HCT116 (cell line): ENCODE measurements at regions not wholly inside any gene's neighbourhood (a gene's known extent, or its start where the extent isn't known, plus 50 kb on each side); places are given as distances from the start of the nearest gene placed in this dataset.

Source experiments
- ATAC-seq: fragments of 200-7000 bp; cut with Tn5 transposase; 2 replicates; pipeline ENCODE4 v1.9.1; 2020; ENCODE audit warnings: mild to moderate bottlenecking, moderate library complexity
- BruUV-seq: library from RNA; stranded (reverse); fragments of 400-500 nt; replicated peaks from 2 replicates; lab custom pipeline; 2021; lab: Mats Ljungman, UMichigan
- CTCF ChIA-PET: fragments of 300-600 bp; sonication (Branson Sonifier 250); formaldehyde crosslinking; loops from one replicate; lab custom pipeline; 2021; ENCODE audit warnings: antibody characterized with exemption; lab: Charles Lee
- POLR2A ChIA-PET: fragments of 300-600, 350-600 bp; sonication (Branson Sonifier 250); formaldehyde crosslinking; loops from one replicate; lab custom pipeline; 2021; ENCODE audit warnings: antibody characterized with exemption; lab: Charles Lee
- RAD21 ChIA-PET, 2 experiments: fragments of 300-600 bp; sonication (Branson Sonifier 250); formaldehyde crosslinking; loops; one replicate each; lab custom pipeline; 2023; ENCODE audit warnings: low total read pairs in 2 of 2; ENCODE audit not compliant: uncharacterized antibody in 2 of 2, unreplicated experiment in 2 of 2, low non-redundant PET in 1 of 2; lab: Charles Lee
- DNase-seq: peaks from one replicate; pipeline ENCODE4 v3.0.0-alpha.2; 2010; ENCODE audit warnings: low read depth, low spot score
- H2AFZ ChIP-seq: fragments of 200-600 bp; shearing (Covaris generic), sonication (generic); 2 replicates; pipeline ENCODE4 v1.6.1; 2017; ENCODE audit warnings: low read depth, mixed run types, mixed read lengths, antibody characterized with exemption, low read length; ENCODE audit not compliant: poor library complexity, severe bottlenecking
- H3K27ac ChIP-seq: 2 replicates; pipeline ENCODE4 v1.5.1; 2012; ENCODE audit warnings: low read depth, low read length
- H3K27me3 ChIP-seq: fragments of 200-600 bp; sonication (generic); 2 replicates; pipeline ENCODE4 v1.6.1; 2016; ENCODE audit warnings: mixed run types, low read length, mixed read lengths; ENCODE audit not compliant: insufficient read depth
- H3K36me3 ChIP-seq, 2 experiments: fragments of 200-500 bp in 1 of 2; fragments of 200-600 bp in 1 of 2; sonication (Bioruptor generic) in 1 of 2; sonication (generic) in 1 of 2; 2 replicates each; pipeline versions ENCODE4 v1.5.1 to v1.6.1; 2014 to 2016; ENCODE audit warnings: low read length in 2 of 2, inconsistent platforms in 1 of 2, mixed read lengths in 1 of 2, mixed run types in 1 of 2; ENCODE audit not compliant: insufficient read depth in 2 of 2, control insufficient read depth in 1 of 2
- H3K4me1 ChIP-seq, 2 experiments: fragments of 200-600 bp in 1 of 2; sonication (generic) in 1 of 2; 2 replicates each; pipeline versions ENCODE4 v1.5.1 to v1.6.1; 2012 to 2017; ENCODE audit warnings: low read length in 2 of 2, inconsistent platforms in 1 of 2, mild to moderate bottlenecking in 1 of 2, mixed read lengths in 1 of 2, mixed run types in 1 of 2, moderate library complexity in 1 of 2; ENCODE audit not compliant: insufficient read depth in 2 of 2, control insufficient read depth in 1 of 2
- H3K4me2 ChIP-seq: fragments of 200-600 bp; sonication (generic); 2 replicates; pipeline ENCODE4 v1.6.1; 2017; ENCODE audit warnings: mixed run types, low read length, mixed read lengths
- H3K4me3 ChIP-seq, 2 experiments: fragments of 200-600 bp in 1 of 2; sonication (generic) in 1 of 2; replicated peaks in 1 of 2; 2 replicates each; pipeline ENCODE4 v1.5.1; 2011 to 2016; ENCODE audit warnings: low read length in 2 of 2, control low read depth in 1 of 2, low read depth in 1 of 2, mild to moderate bottlenecking in 1 of 2, mixed read lengths in 1 of 2, mixed run types in 1 of 2
- H3K79me2 ChIP-seq: fragments of 200-600 bp; sonication (generic); 2 replicates; pipeline ENCODE4 v1.6.1; 2017; ENCODE audit warnings: mild to moderate bottlenecking, mixed run types, low read length, moderate library complexity, mixed read lengths; ENCODE audit not compliant: insufficient read depth
- H3K9ac ChIP-seq: fragments of 200-600 bp; sonication (generic); 2 replicates; pipeline ENCODE4 v1.6.1; 2016; ENCODE audit warnings: low read length, mixed read lengths
- H3K9me2 ChIP-seq: fragments of 200-600 bp; sonication (generic), shearing (Covaris generic); 2 replicates; pipeline ENCODE4 v1.6.1; 2017; ENCODE audit warnings: mixed run types, mild to moderate bottlenecking, moderate library complexity; ENCODE audit not compliant: insufficient read depth
- H3K9me3 ChIP-seq, 2 experiments: fragments of 200-500 bp in 1 of 2; fragments of 200-600 bp in 1 of 2; sonication (Bioruptor generic) in 1 of 2; sonication (generic) in 1 of 2; 2 replicates each; pipeline ENCODE4 v1.6.1; 2014 to 2017; ENCODE audit warnings: low read length in 2 of 2, mixed read lengths in 2 of 2, inconsistent platforms in 1 of 2, low read depth in 1 of 2, mild to moderate bottlenecking in 1 of 2, mixed run types in 1 of 2, moderate library complexity in 1 of 2; ENCODE audit not compliant: control insufficient read depth in 1 of 2, insufficient read depth in 1 of 2
- H4K20me1 ChIP-seq: fragments of 200-600 bp; sonication (generic), shearing (Covaris generic); 2 replicates; pipeline ENCODE4 v1.6.1; 2017; ENCODE audit warnings: mixed run types, mild to moderate bottlenecking, moderate library complexity; ENCODE audit not compliant: insufficient read depth
- CBX3 ChIP-seq: IDR thresholded peaks from 2 replicates; pipeline ENCODE4 v1.6.1; 2012; ENCODE audit warnings: low read depth
- EGR1 ChIP-seq: IDR thresholded peaks from 2 replicates; pipeline ENCODE4 v1.6.1; 2012; ENCODE audit warnings: low read depth
- ELF1 ChIP-seq: IDR thresholded peaks from 2 replicates; pipeline ENCODE4 v1.6.1; 2012; ENCODE audit warnings: low read depth, borderline replicate concordance
- EZH2phosphoT487 ChIP-seq: fragments of 200-600 bp; IDR thresholded peaks from 2 replicates; pipeline ENCODE4 v1.6.1; 2018; ENCODE audit warnings: antibody characterized with exemption, borderline replicate concordance
- FOSL1 ChIP-seq: IDR thresholded peaks from 2 replicates; pipeline ENCODE4 v1.6.1; 2012; ENCODE audit warnings: low read depth
- JUND ChIP-seq: IDR thresholded peaks from 2 replicates; pipeline ENCODE4 v1.6.1; 2012
- MAX ChIP-seq: IDR thresholded peaks from 2 replicates; pipeline ENCODE4 v1.6.1; 2012
- POLR2A ChIP-seq: IDR thresholded peaks from 2 replicates; pipeline ENCODE4 v1.7.0; 2011; ENCODE audit warnings: borderline replicate concordance; ENCODE audit not compliant: insufficient read depth, insufficient read length; ENCODE audit errors: extremely low read depth
- SIN3A ChIP-seq: IDR thresholded peaks from 2 replicates; pipeline ENCODE4 v1.6.1; 2012; ENCODE audit warnings: low read depth
- TCF7L2 ChIP-seq: IDR thresholded peaks from 2 replicates; pipeline ENCODE4 v1.7.0; 2011; ENCODE audit warnings: borderline replicate concordance, inconsistent platforms; ENCODE audit not compliant: insufficient read depth, insufficient read length; ENCODE audit errors: extremely low read depth
- YY1 ChIP-seq: IDR thresholded peaks from 2 replicates; pipeline ENCODE4 v1.6.1; 2011; ENCODE audit warnings: low read length, low read depth, moderate library complexity, mild to moderate bottlenecking; ENCODE audit not compliant: insufficient replicate concordance; ENCODE audit errors: extremely low read depth
- ZBTB33 ChIP-seq: IDR thresholded peaks from 2 replicates; pipeline ENCODE4 v1.6.1; 2011; ENCODE audit warnings: mild to moderate bottlenecking, low read length, moderate library complexity; ENCODE audit not compliant: insufficient replicate concordance; ENCODE audit errors: extremely low read depth
- ZFX ChIP-seq: fragments of 450-650 bp; IDR thresholded peaks from 2 replicates; pipeline ENCODE4 v1.6.1; 2017
- ZNF274 ChIP-seq: fragments of 200-500 bp; sonication (Bioruptor generic); IDR thresholded peaks from 2 replicates; pipeline ENCODE4 v1.6.1; 2014; ENCODE audit warnings: mild to moderate bottlenecking, low read depth, low read length, inconsistent platforms
- intact Hi-C: fragments of 100-400 bp; cut with micrococcal nuclease; formaldehyde crosslinking; loops from 2 replicates; pipeline ENCODE4 v1.10.0; 2022

- Histone ChIP-seq H3K4me1 (no peaks in the 10 kb centered on the region), H3K36me3 (no peaks in the 10 kb centered on the region), H3K9ac (no peak overlapping the region), H3K4me2 (no peak overlapping the region), H3K27me3 (no peaks in the 10 kb centered on the region), H3K9me2 (no peaks in the 10 kb centered on the region), H3K27ac (no peak overlapping the region), H3K4me3 (no peak overlapping the region), H4K20me1 (no peaks in the 10 kb centered on the region), H3K79me2 (no peaks in the 10 kb centered on the region), H2AFZ (no peak overlapping the region), H3K9me3 (no peaks in the 10 kb centered on the region)
- no peak for DNase-seq
- CTCF ChIA-PET = no interaction called here
- RAD21 ChIA-PET = no interaction called here
- no peak for ATAC-seq
- POLR2A ChIA-PET = no interaction called here
- intact Hi-C loops = no loop called here
- TF ChIP-seq TCF7L2 = no peak
- TF ChIP-seq SIN3A = no peak
- no peak for TF ChIP-seq JUND
- no peak for TF ChIP-seq ZBTB33
- no peak for TF ChIP-seq MAX
- no peak for TF ChIP-seq POLR2A
- TF ChIP-seq ELF1 = no peak
- TF ChIP-seq ZNF274 = no peak
- TF ChIP-seq EGR1 = no peak
- no peak for TF ChIP-seq EZH2phosphoT487
- TF ChIP-seq FOSL1 = no peak
- no peak for TF ChIP-seq CBX3
- no peak for TF ChIP-seq ZFX
- TF ChIP-seq YY1 = no peak
- no TSS peak for BruUV-seq
Observed at GRCh38 chr13:31035185-31035965, 102.9 kb downstream of the TEX26 start.
